ENCODE measurements at regions not wholly inside any gene's neighbourhood (a gene's known extent, or its start where the extent isn't known, plus 50 kb on each side); places are given as distances from the start of the nearest gene placed in this dataset.

GRCh38 chr10:28190196-28190595 lies 112.7 kb downstream of the MPP7 start:
- TF ChIP-seq POLR2A (IDR thresholded peaks at IDR 0.05) (no peak), CTCF (IDR thresholded peaks at IDR 0.05) (no peak)
